Putamen (tissue), 1 donor: ENCODE measurements at regions not wholly inside any gene's neighbourhood (a gene's known extent, or its start where the extent isn't known, plus 50 kb on each side); places are given as distances from the start of the nearest gene placed in this dataset.

Source experiments
- DNase-seq: peaks from one replicate; pipeline ENCODE4 v3.0.0-alpha.2; 2016; ENCODE audit warnings: low spot score

GRCh38 chr1:58000116-58000515 is 546.4 kb downstream of the OMA1 start:
- no peak for DNase-seq

GRCh38 chr1:57996400-57996799 is 550.1 kb downstream of the OMA1 start:
- DNase-seq: no peak

GRCh38 chr1:57991289-57991688 is 555.2 kb downstream of the OMA1 start:
- no peak for DNase-seq

GRCh38 chr1:57989877-57990276 is 556.6 kb downstream of the OMA1 start:
- no peak for DNase-seq

- no peak for DNase-seq
These were observed 559.0 kb downstream of the OMA1 start for GRCh38 chr1:57987523-57987922.

- DNase-seq: no peak
These were observed 560.1 kb downstream of the OMA1 start for GRCh38 chr1:57986432-57986831.

- DNase-seq: no peak
These were observed 560.4 kb upstream of the DAB1 start for GRCh38 chr1:57984277-57984676.

- no peak for DNase-seq
These were observed 559.6 kb upstream of the DAB1 start for GRCh38 chr1:57983441-57983840.

- no peak for DNase-seq
These were observed 559.0 kb upstream of the DAB1 start for GRCh38 chr1:57982852-57983251.

GRCh38 chr1:57976216-57976615 is 552.4 kb upstream of the DAB1 start:
- no peak for DNase-seq

GRCh38 chr1:57968321-57968720 is 544.5 kb upstream of the DAB1 start:
- no peak for DNase-seq

GRCh38 chr1:57966751-57967406 is 543.0 kb upstream of the DAB1 start:
- no peak for DNase-seq

- DNase-seq: no peak
These were observed 542.5 kb upstream of the DAB1 start for GRCh38 chr1:57966340-57966739.

GRCh38 chr1:57963581-57963980 is 539.7 kb upstream of the DAB1 start:
- DNase-seq: no peak

GRCh38 chr1:57959531-57960241 is 535.8 kb upstream of the DAB1 start:
- DNase-seq: no peak

GRCh38 chr1:57957576-57957975 is 533.7 kb upstream of the DAB1 start:
- DNase-seq: no peak

GRCh38 chr1:57951390-57951789 is 527.5 kb upstream of the DAB1 start:
- DNase-seq: no peak

GRCh38 chr1:57949168-57949567 is 525.3 kb upstream of the DAB1 start:
- no peak for DNase-seq

GRCh38 chr1:57947471-57947870 is 523.6 kb upstream of the DAB1 start:
- no peak for DNase-seq

- no peak for DNase-seq
These were observed 521.2 kb upstream of the DAB1 start for GRCh38 chr1:57945045-57945444.

- no peak for DNase-seq
These were observed 519.5 kb upstream of the DAB1 start for GRCh38 chr1:57943365-57943764.

- DNase-seq: no peak
These were observed 510.9 kb upstream of the DAB1 start for GRCh38 chr1:57934745-57935144.

- DNase-seq: no peak
These were observed 503.1 kb upstream of the DAB1 start for GRCh38 chr1:57927003-57927402.

- no peak for DNase-seq
These were observed 502.2 kb upstream of the DAB1 start for GRCh38 chr1:57926025-57926552.
